Stimulated activated CD8-positive, alpha-beta memory T cell treated with anti-CD3 and anti-CD28 coated beads, Interleukin-7, amount 100 ng/mL, for 4 hours (primary cell): ENCODE measurements at regions not wholly inside any gene's neighbourhood (a gene's known extent, or its start where the extent isn't known, plus 50 kb on each side); places are given as distances from the start of the nearest gene placed in this dataset.

Experiments
- DNase-seq, 2 donors: peaks; one replicate each; pipeline ENCODE4 v3.0.0-alpha.2; 2020; ENCODE audit warnings: low read depth in 2 of 2

DNA sequence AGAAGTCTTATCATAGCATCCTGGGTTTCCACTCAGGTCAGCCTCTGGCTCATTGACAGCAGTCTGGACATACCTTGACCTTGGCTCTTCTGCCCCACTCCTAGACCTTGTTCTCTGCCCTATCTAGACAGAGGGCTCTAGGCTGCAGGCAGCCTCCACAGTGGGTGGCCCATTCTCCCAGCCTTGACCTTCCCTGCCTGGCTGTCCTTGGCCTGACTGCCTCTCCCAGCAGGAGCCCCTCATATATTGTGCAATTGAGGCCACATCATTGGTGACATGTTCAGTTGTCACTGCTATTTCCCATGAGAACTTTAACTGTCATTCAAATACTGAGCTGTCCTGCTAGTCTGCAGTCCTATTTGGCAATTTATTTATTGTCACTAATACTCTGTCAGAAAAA lies 503.4 kb downstream of the PLXNA4 start:
- DNase-seq = no peak

- no peak for DNase-seq
These were observed 504.1 kb downstream of the PLXNA4 start for GRCh38 chr7:132072165-132072564.

DNA sequence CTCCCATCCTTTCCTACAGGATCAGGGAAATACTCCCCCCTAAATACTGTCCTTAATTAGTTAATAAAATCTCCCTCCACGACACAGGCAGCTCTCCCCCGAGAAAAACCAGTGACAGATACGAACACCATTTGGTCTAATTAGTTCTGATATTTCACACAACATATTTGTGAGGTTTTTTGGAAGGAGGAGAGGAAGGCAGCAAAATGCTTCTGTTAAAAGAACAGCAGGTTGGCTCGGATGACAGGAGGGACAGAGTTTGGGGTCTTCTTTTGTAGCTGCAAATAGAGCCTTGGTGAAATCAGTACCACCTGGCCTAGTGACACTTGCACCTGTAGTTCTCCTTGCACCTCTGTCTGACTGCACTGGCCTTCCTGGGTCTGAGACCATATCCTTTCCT lies 507.0 kb downstream of the PLXNA4 start:
- DNase-seq = no peak

DNA sequence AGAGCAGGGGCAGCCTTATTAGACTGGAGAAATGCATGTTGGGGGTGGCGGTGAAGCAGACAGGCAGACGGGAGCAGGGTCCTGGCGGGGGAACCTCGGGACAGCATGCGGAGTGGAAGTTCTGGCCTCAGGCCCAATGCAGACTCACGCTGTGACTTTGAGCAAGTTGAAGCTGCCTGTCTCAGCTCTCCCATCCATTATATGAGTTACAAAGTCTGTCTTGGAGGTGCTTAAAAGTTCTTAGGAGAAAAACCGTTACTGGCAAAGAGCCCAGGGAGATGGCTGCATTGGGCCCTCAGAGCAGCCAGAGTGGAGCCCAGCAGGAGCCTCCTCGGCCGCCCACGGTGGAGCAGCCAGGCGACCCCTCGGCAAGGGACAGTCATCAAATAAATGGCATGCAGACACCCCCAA lies 509.5 kb downstream of the PLXNA4 start:
- no peak for DNase-seq

DNA sequence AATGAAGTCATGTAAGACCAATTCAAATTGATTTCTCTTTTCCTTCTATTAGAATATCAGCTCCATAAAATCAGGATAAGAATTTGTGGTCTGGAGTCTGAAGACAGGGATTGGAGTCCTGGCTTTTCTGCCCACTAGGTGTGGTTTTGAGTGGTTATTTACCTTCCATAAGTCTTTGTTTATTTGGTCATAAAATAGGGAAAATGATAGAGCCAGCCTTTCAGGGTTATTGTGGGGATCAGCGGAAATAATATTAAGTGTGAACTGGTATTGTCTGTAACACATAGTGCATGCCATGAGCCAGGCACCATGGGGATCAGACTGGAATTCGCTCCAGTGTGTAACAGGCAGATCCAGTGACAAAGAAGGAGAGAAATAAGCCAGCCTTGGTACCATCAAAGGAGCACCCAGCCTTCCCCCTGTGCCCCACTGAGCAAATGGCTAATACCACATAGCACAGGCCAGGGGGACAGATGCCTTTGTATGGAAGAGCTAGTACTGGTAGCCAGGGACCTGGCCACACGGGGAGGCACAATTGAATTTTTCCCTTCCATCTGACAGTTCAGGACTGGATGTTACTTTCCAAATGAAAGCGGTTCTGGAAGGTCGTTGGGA lies 509.7 kb upstream of the PODXL start:
- no peak for DNase-seq

GRCh38 chr7:132065193-132065988 lies 509.0 kb upstream of the PODXL start:
- no peak for DNase-seq

GRCh38 chr7:132063800-132064199 lies 507.4 kb upstream of the PODXL start:
- no peak for DNase-seq

GRCh38 chr7:132061937-132062336 lies 505.5 kb upstream of the PODXL start:
- DNase-seq = no peak

DNA sequence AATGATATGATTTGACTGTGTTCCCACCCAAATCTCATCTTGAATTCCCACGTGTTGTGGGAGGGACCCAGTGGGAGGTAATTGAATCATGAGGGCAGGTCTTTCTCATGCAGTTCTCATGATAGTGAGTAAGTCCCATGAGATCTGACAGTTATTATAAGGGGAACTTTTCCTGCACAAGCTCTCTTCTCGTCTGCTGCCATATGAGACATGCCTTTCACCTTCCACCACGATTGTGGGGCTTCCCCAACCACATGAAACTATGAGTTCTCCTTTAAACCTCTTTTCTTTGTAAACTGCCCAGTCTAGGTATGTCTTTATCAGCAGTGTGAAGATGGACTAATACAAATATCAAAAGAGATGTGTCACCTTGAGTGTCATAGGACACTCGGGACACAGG lies 502.7 kb upstream of the PODXL start:
- DNase-seq = no peak

GRCh38 chr7:132055336-132056120 lies 499.1 kb upstream of the PODXL start:
- no peak for DNase-seq

DNA sequence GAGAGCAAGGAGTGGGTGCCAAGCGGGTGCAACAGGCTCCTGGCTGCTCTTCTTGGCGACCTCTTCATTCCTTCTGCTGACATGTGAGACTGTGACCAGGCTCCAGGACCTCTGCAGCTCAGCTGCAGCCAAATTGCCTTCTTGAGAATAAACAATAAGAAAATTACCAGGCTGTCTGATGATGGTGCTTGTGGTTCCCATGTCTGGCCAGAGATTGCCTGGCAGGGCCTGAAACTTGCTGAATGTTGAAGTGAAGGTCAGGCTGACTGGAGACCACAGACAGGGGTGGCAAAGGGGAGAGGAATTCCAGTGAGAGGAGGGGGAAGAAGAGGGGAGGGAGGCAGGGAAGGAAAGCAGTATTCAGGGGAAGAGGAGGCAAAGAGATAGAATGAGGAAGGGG lies 497.4 kb upstream of the PODXL start:
- DNase-seq = no peak

DNA sequence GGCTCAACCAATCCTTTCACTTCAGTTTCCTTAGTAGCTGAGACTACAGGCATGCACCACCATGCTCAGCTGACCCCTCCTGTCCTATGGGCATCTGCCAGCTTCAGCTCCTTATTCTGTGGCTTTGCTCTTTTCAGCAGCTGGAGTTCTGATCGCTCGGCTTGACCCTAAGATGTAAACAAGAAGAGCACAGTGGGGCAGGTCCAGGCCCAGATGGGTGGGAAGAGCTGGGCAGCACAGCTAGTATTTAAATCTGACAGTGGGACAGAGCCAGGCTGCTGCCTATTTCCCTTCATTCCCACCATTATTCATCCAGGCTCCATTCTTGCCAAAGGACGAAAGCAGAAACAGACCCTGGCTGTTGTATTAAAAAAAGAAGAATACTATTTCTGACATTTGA lies 494.9 kb upstream of the PODXL start:
- DNase-seq = no peak

- DNase-seq = no peak
These were observed 493.3 kb upstream of the PODXL start for GRCh38 chr7:132049462-132050304.

GRCh38 chr7:132045481-132045980 lies 489.1 kb upstream of the PODXL start:
- no peak for DNase-seq

DNA sequence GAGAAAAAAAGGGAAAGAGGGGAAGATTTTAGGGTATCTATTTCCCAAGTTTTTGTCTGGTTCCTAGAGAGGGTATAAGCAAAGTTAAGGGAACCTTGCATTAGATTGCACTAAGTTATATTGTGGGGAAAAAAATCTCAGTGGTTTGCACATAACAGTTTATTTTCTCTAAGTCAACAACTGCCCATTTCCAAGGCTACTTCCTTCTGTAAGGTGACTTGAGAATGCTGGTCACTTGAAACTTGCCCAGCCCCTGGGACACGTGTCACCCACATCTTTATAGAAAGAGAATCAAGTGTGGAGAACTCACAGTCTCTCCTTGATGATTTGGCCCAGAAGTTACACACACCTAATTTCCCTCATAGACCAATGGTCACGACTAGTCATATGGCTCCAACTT lies 488.6 kb upstream of the PODXL start:
- DNase-seq = no peak

GRCh38 chr7:132044247-132044646 lies 487.8 kb upstream of the PODXL start:
- DNase-seq = no peak

GRCh38 chr7:132041108-132041507 lies 484.7 kb upstream of the PODXL start:
- DNase-seq = no peak

- no peak for DNase-seq
These were observed 479.3 kb upstream of the PODXL start for GRCh38 chr7:132035517-132036362.

GRCh38 chr7:132034748-132035416 lies 478.5 kb upstream of the PODXL start:
- no peak for DNase-seq

GRCh38 chr7:132030883-132031282 lies 474.5 kb upstream of the PODXL start:
- no peak for DNase-seq
